NOMO-1 treated with DMSO at 0.1 percent for 48 hours (cell line): ENCODE measurements at regions not wholly inside any gene's neighbourhood (a gene's known extent, or its start where the extent isn't known, plus 50 kb on each side); places are given as distances from the start of the nearest gene placed in this dataset.
A peak's percentile ranks its signal among the peaks of the same experiment; 100 is the strongest.

Experiments
- DNase-seq: peaks from one replicate; lab custom pipeline; 2025; ENCODE audit not compliant: unreplicated experiment; lab: John Stamatoyannopoulos, UW

- DNase-seq = no peak
Measured at GRCh38 chr13:38283346-38283745, 66.3 kb upstream of the UFM1 start.

- DNase-seq = no peak
Measured at GRCh38 chr13:38265132-38265497, 84.5 kb upstream of the UFM1 start.

GRCh38 chr13:38264363-38265131 lies 85.1 kb upstream of the UFM1 start:
- DNase-seq = no peak

- DNase-seq = no peak
Measured at GRCh38 chr13:38262211-38262610, 87.4 kb upstream of the UFM1 start.

- no peak for DNase-seq
Measured at GRCh38 chr13:38255600-38255999, 94.1 kb upstream of the UFM1 start.

GRCh38 chr13:38239874-38240273 lies 109.8 kb upstream of the UFM1 start:
- no peak for DNase-seq

- DNase-seq = no peak
Measured at GRCh38 chr13:38228322-38228721, 121.3 kb upstream of the UFM1 start.

- no peak for DNase-seq
Measured at GRCh38 chr13:38226496-38226895, 123.2 kb upstream of the UFM1 start.

GRCh38 chr13:38223089-38223488 lies 126.6 kb upstream of the UFM1 start:
- DNase-seq = no peak

- DNase-seq = peak; percentile 12
Measured at GRCh38 chr13:38221120-38221519, 128.5 kb upstream of the UFM1 start.

- no peak for DNase-seq
Measured at GRCh38 chr13:38216181-38216580, 133.5 kb upstream of the UFM1 start.

GRCh38 chr13:38213314-38213713 lies 136.3 kb upstream of the UFM1 start:
- DNase-seq = no peak

GRCh38 chr13:38210928-38211596 lies 138.6 kb upstream of the UFM1 start:
- DNase-seq = no peak

- no peak for DNase-seq
Measured at GRCh38 chr13:38204556-38204955, 145.1 kb upstream of the UFM1 start.

- DNase-seq = no peak
Measured at GRCh38 chr13:38202740-38203139, 146.9 kb upstream of the UFM1 start.

GRCh38 chr13:38191016-38191415 lies 158.6 kb upstream of the UFM1 start:
- no peak for DNase-seq

- DNase-seq = peak; percentile 24
Measured at GRCh38 chr13:38180670-38181069, 169.0 kb upstream of the UFM1 start.

GRCh38 chr13:38180126-38180525 lies 169.5 kb upstream of the UFM1 start:
- no peak for DNase-seq

- DNase-seq = no peak
Measured at GRCh38 chr13:38176664-38177063, 173.0 kb upstream of the UFM1 start.

- DNase-seq = no peak
Measured at GRCh38 chr13:38173403-38173802, 176.2 kb upstream of the UFM1 start.

- peak; percentile 84 for DNase-seq
Measured at GRCh38 chr13:38167164-38167822, 182.4 kb upstream of the UFM1 start.

- DNase-seq = no peak
Measured at GRCh38 chr13:38166116-38166515, 183.5 kb upstream of the UFM1 start.
